Thyroid gland (tissue), 4 donors: ENCODE measurements at regions not wholly inside any gene's neighbourhood (a gene's known extent, or its start where the extent isn't known, plus 50 kb on each side); places are given as distances from the start of the nearest gene placed in this dataset.

Experiments used
- POLR2A ChIP-seq, 2 donors: fragments of 450-650 bp; IDR thresholded peaks; one replicate each; pipeline ENCODE4 v1.6.1; 2017; ENCODE audit warnings: antibody characterized with exemption in 2 of 2, mild to moderate bottlenecking in 2 of 2, moderate library complexity in 1 of 2
- TF ChIP-seq, protein P1 (sequence below), 6 experiments: fragments of 200-600 bp in 3 of 6; fragments of 450-650 bp in 3 of 6; sonication (generic) in 3 of 6; IDR thresholded peaks; one replicate each; pipeline ENCODE4 v1.5.1; 2016 to 2019; ENCODE audit warnings: antibody characterized with exemption in 6 of 6, mild to moderate bottlenecking in 2 of 6, inconsistent platforms in 1 of 6, moderate library complexity in 1 of 6

DNA sequence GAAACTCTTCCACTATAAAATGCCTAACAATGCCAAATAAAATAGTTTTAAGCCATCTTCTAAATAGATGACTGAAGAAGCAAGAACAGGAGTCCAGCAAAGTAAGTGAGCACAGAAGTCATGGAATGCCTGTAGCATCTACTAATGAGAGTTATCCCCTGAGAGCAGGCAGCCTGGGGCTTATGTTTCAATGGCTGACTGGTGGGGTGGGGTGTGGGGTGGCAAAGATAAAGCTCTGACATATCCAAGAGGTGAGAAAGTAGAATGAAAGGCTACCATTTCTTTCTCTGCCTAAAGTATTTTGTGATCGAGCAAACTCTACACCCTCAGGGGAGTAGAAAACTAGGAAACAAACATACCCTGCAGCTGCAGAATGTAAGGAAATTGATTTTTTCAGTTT, 348.8 kb downstream of the TFAP2B start:
- TF ChIP-seq, protein P1, sequence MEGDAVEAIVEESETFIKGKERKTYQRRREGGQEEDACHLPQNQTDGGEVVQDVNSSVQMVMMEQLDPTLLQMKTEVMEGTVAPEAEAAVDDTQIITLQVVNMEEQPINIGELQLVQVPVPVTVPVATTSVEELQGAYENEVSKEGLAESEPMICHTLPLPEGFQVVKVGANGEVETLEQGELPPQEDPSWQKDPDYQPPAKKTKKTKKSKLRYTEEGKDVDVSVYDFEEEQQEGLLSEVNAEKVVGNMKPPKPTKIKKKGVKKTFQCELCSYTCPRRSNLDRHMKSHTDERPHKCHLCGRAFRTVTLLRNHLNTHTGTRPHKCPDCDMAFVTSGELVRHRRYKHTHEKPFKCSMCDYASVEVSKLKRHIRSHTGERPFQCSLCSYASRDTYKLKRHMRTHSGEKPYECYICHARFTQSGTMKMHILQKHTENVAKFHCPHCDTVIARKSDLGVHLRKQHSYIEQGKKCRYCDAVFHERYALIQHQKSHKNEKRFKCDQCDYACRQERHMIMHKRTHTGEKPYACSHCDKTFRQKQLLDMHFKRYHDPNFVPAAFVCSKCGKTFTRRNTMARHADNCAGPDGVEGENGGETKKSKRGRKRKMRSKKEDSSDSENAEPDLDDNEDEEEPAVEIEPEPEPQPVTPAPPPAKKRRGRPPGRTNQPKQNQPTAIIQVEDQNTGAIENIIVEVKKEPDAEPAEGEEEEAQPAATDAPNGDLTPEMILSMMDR (IDR thresholded peaks at IDR 0.05) = no peak
- no peak for TF ChIP-seq POLR2A (IDR thresholded peaks at IDR 0.05)
